SK-N-SH treated with all-trans-retinoic acid at 6 μM for 48 hours (cell line): ENCODE measurements at regions not wholly inside any gene's neighbourhood (a gene's known extent, or its start where the extent isn't known, plus 50 kb on each side); places are given as distances from the start of the nearest gene placed in this dataset.

Experiments
- ATAC-seq: fragments of 200-7000 bp; cut with Tn5 transposase; 3 replicates; pipeline ENCODE4 v1.9.1; 2020; ENCODE audit warnings: mild to moderate bottlenecking, moderate library complexity
- ARNTL ChIP-seq: fragments of 450-650 bp; formaldehyde crosslinking; IDR thresholded peaks from 2 replicates; pipeline ENCODE4 v1.5.0; 2020; ENCODE audit warnings: low read depth, mild to moderate bottlenecking, moderate library complexity, borderline replicate concordance
- CSDC2 ChIP-seq: fragments of 250-450 bp; sonication (Bioruptor Pico); IDR thresholded peaks from 2 replicates; pipeline ENCODE4 v1.5.0; 2020; ENCODE audit warnings: mild to moderate bottlenecking, moderate library complexity
- ESRRG ChIP-seq: fragments of 250-450 bp; sonication (Bioruptor Pico); IDR thresholded peaks from 2 replicates; pipeline ENCODE4 v1.6.1; 2021; ENCODE audit warnings: mild to moderate bottlenecking
- GLIS3 ChIP-seq: fragments of 250-450 bp; sonication (Bioruptor Pico); IDR thresholded peaks from 2 replicates; pipeline ENCODE4 v1.5.0; 2020; ENCODE audit warnings: mild to moderate bottlenecking, moderate library complexity
- ISL1 ChIP-seq: fragments of 250-450 bp; sonication (Bioruptor Pico); IDR thresholded peaks from 2 replicates; pipeline ENCODE4 v2.1.2; 2022; ENCODE audit warnings: mild to moderate bottlenecking, moderate library complexity
- OSR1 ChIP-seq: fragments of 250-450 bp; sonication (Bioruptor Pico); IDR thresholded peaks from 2 replicates; pipeline ENCODE4 v1.8.0; 2022; ENCODE audit warnings: moderate library complexity, mild to moderate bottlenecking, inconsistent platforms
- PPARA ChIP-seq: fragments of 250-450 bp; sonication (Bioruptor Pico); IDR thresholded peaks from 2 replicates; pipeline ENCODE4 v1.5.0; 2020; ENCODE audit warnings: mild to moderate bottlenecking, borderline replicate concordance
- TCF4 ChIP-seq: fragments of 250-450 bp; sonication (Bioruptor Pico); IDR thresholded peaks from 2 replicates; pipeline ENCODE4 v1.8.0; 2021; ENCODE audit warnings: mild to moderate bottlenecking, moderate library complexity, borderline replicate concordance
- TOX ChIP-seq: fragments of 250-450 bp; sonication (Bioruptor Pico); IDR thresholded peaks from 2 replicates; pipeline ENCODE4 v1.8.0; 2021; ENCODE audit warnings: mild to moderate bottlenecking, moderate library complexity, borderline replicate concordance
- ZC3H10 ChIP-seq: fragments of 250-450 bp; sonication (Bioruptor Pico); IDR thresholded peaks from 2 replicates; pipeline ENCODE4 v1.5.1; 2021; ENCODE audit warnings: mild to moderate bottlenecking, moderate library complexity
- ZFP3 ChIP-seq: fragments of 250-450 bp; sonication (Bioruptor Pico); IDR thresholded peaks from 2 replicates; pipeline ENCODE4 v1.5.0; 2020; ENCODE audit warnings: mild to moderate bottlenecking, moderate library complexity
- ZFP30 ChIP-seq: fragments of 450-650 bp; formaldehyde crosslinking; IDR thresholded peaks from 2 replicates; pipeline ENCODE4 v1.5.0; 2022; ENCODE audit warnings: mild to moderate bottlenecking, moderate library complexity
- ZNF565 ChIP-seq: fragments of 450-650 bp; formaldehyde crosslinking; conservative IDR thresholded peaks from 2 replicates; pipeline ENCODE4 v1.5.0; 2020; ENCODE audit warnings: low read depth, mild to moderate bottlenecking, moderate library complexity
- ZNF70 ChIP-seq: fragments of 450-650 bp; formaldehyde crosslinking; IDR thresholded peaks from 2 replicates; pipeline ENCODE4 v1.5.0; 2020; ENCODE audit warnings: mild to moderate bottlenecking, moderate library complexity
- ZNF8 ChIP-seq: fragments of 450-650 bp; formaldehyde crosslinking; IDR thresholded peaks from 2 replicates; pipeline ENCODE4 v1.5.0; 2020; ENCODE audit warnings: mild to moderate bottlenecking, moderate library complexity
- TF ChIP-seq, protein P1 (sequence below): fragments of 250-450 bp; sonication (Bioruptor Pico); IDR thresholded peaks from 2 replicates; pipeline ENCODE4 v1.5.1; 2020; ENCODE audit warnings: low read depth, mild to moderate bottlenecking, moderate library complexity
- TF ChIP-seq, protein P2 (sequence below): fragments of 250-450 bp; sonication (Bioruptor Pico); IDR thresholded peaks from 2 replicates; pipeline ENCODE4 v1.8.0; 2020; ENCODE audit warnings: mild to moderate bottlenecking, moderate library complexity, borderline replicate concordance
- TF ChIP-seq, protein P3 (sequence below): fragments of 250-450 bp; sonication (Bioruptor Pico); IDR thresholded peaks from 2 replicates; pipeline ENCODE4 v1.8.0; 2021; ENCODE audit warnings: low read depth, mild to moderate bottlenecking, moderate library complexity, borderline replicate concordance
- TF ChIP-seq, protein P4 (sequence below): fragments of 250-450 bp; sonication (Bioruptor Pico); IDR thresholded peaks from 2 replicates; pipeline ENCODE4 v1.5.0; 2020; ENCODE audit warnings: mild to moderate bottlenecking, moderate library complexity
- TF ChIP-seq, protein P5 (sequence below): fragments of 250-450 bp; sonication (Bioruptor Pico); IDR thresholded peaks from 2 replicates; pipeline ENCODE4 v1.5.1; 2021; ENCODE audit warnings: mild to moderate bottlenecking, moderate library complexity

DNA sequence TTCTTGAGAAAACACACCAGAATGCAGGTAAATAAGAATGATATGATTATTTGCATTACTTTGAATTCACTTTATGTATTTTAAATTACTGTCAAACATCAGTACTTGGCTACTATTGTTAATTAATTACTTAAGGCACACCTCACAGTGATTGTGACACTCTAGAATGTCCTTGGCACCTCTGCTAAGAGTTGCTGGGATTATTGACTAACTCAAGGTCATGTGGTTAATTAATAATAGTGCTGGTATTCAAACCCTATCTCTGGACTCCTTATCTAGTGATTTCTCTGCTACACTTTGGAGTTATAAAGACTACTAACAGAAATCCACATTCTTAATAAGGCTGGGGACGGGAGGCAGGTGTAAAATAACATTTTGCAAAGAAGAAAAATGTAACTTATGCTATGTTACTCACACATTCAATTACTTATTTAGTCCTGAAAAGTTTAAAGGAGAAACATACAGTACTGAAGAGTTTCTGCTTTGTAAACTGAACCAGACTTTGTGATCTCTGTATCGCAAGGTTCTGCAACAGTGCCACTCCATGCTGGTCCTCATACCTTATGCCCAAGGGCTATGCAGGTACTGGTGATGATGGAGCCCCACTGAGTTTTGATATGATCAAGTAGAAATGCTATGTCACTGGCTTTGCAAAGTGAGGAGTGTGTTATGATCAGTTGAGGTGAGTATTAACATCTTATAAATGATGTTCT is 242.7 kb downstream of the MID1IP1 start:
- TF ChIP-seq, protein P1, sequence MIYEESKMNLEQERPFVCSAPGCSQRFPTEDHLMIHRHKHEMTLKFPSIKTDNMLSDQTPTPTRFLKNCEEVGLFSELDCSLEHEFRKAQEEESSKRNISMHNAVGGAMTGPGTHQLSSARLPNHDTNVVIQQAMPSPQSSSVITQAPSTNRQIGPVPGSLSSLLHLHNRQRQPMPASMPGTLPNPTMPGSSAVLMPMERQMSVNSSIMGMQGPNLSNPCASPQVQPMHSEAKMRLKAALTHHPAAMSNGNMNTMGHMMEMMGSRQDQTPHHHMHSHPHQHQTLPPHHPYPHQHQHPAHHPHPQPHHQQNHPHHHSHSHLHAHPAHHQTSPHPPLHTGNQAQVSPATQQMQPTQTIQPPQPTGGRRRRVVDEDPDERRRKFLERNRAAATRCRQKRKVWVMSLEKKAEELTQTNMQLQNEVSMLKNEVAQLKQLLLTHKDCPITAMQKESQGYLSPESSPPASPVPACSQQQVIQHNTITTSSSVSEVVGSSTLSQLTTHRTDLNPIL (CRISPR knock-in tag) = no peak
- TF ChIP-seq, protein P2, sequence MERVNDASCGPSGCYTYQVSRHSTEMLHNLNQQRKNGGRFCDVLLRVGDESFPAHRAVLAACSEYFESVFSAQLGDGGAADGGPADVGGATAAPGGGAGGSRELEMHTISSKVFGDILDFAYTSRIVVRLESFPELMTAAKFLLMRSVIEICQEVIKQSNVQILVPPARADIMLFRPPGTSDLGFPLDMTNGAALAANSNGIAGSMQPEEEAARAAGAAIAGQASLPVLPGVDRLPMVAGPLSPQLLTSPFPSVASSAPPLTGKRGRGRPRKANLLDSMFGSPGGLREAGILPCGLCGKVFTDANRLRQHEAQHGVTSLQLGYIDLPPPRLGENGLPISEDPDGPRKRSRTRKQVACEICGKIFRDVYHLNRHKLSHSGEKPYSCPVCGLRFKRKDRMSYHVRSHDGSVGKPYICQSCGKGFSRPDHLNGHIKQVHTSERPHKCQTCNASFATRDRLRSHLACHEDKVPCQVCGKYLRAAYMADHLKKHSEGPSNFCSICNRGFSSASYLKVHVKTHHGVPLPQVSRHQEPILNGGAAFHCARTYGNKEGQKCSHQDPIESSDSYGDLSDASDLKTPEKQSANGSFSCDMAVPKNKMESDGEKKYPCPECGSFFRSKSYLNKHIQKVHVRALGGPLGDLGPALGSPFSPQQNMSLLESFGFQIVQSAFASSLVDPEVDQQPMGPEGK (CRISPR knock-in tag) = no peak
- TF ChIP-seq TOX (no peak), ESRRG (CRISPR knock-in tag) (no peak), TCF4 (CRISPR knock-in tag) (no peak), GLIS3 (CRISPR knock-in tag) (no peak), PPARA (CRISPR knock-in tag) (no peak), ZNF8 (no peak), ZNF565 (CRISPR knock-in tag) (no peak), OSR1 (CRISPR knock-in tag) (no peak), ZFP30 (CRISPR knock-in tag) (no peak), ZNF70 (CRISPR knock-in tag) (no peak)
- no peak for ATAC-seq

DNA sequence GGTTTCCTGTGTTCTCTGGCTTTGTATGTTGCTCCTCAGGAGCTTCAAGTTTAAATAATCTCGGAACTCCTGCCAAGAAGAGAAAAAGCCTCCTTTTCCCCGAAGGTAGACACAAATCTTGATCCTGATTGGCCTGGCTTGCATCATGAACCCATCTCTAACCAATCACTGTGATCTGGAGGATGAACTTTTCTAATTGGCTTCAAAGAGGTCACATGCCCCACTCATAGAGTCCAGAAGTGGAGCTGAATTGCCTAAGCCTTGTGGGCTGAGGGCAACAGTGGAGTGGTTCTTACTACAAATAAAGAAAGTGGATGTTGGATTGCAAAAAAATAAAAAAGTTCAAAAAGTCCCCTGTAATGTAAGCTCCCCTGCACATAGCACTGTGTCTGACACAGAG is 245.9 kb downstream of the MID1IP1 start:
- TF ChIP-seq ESRRG (CRISPR knock-in tag) (no peak), ZC3H10 (CRISPR knock-in tag) (no peak), ZNF8 (no peak), ZNF70 (CRISPR knock-in tag) (no peak), ZFP30 (CRISPR knock-in tag) (no peak), ISL1 (CRISPR knock-in tag) (no peak), CSDC2 (CRISPR knock-in tag) (no peak), PPARA (CRISPR knock-in tag) (no peak), ARNTL (no peak), TOX (no peak), ZFP3 (CRISPR knock-in tag) (no peak), TCF4 (CRISPR knock-in tag) (no peak), GLIS3 (CRISPR knock-in tag) (no peak)
- TF ChIP-seq, protein P3, sequence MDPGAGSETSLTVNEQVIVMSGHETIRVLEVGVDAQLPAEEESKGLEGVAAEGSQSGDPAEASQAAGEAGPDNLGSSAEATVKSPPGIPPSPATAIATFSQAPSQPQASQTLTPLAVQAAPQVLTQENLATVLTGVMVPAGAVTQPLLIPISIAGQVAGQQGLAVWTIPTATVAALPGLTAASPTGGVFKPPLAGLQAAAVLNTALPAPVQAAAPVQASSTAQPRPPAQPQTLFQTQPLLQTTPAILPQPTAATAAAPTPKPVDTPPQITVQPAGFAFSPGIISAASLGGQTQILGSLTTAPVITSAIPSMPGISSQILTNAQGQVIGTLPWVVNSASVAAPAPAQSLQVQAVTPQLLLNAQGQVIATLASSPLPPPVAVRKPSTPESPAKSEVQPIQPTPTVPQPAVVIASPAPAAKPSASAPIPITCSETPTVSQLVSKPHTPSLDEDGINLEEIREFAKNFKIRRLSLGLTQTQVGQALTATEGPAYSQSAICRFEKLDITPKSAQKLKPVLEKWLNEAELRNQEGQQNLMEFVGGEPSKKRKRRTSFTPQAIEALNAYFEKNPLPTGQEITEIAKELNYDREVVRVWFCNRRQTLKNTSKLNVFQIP (CRISPR knock-in tag) = no peak
- TF ChIP-seq, protein P4, sequence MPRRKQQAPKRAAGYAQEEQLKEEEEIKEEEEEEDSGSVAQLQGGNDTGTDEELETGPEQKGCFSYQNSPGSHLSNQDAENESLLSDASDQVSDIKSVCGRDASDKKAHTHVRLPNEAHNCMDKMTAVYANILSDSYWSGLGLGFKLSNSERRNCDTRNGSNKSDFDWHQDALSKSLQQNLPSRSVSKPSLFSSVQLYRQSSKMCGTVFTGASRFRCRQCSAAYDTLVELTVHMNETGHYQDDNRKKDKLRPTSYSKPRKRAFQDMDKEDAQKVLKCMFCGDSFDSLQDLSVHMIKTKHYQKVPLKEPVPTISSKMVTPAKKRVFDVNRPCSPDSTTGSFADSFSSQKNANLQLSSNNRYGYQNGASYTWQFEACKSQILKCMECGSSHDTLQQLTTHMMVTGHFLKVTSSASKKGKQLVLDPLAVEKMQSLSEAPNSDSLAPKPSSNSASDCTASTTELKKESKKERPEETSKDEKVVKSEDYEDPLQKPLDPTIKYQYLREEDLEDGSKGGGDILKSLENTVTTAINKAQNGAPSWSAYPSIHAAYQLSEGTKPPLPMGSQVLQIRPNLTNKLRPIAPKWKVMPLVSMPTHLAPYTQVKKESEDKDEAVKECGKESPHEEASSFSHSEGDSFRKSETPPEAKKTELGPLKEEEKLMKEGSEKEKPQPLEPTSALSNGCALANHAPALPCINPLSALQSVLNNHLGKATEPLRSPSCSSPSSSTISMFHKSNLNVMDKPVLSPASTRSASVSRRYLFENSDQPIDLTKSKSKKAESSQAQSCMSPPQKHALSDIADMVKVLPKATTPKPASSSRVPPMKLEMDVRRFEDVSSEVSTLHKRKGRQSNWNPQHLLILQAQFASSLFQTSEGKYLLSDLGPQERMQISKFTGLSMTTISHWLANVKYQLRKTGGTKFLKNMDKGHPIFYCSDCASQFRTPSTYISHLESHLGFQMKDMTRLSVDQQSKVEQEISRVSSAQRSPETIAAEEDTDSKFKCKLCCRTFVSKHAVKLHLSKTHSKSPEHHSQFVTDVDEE (CRISPR knock-in tag) = no peak
- TF ChIP-seq, protein P5, sequence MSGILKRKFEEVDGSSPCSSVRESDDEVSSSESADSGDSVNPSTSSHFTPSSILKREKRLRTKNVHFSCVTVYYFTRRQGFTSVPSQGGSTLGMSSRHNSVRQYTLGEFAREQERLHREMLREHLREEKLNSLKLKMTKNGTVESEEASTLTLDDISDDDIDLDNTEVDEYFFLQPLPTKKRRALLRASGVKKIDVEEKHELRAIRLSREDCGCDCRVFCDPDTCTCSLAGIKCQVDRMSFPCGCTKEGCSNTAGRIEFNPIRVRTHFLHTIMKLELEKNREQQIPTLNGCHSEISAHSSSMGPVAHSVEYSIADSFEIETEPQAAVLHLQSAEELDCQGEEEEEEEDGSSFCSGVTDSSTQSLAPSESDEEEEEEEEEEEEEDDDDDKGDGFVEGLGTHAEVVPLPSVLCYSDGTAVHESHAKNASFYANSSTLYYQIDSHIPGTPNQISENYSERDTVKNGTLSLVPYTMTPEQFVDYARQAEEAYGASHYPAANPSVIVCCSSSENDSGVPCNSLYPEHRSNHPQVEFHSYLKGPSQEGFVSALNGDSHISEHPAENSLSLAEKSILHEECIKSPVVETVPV (CRISPR knock-in tag) = no peak
- TF ChIP-seq, protein P1 (CRISPR knock-in tag) = no peak
- TF ChIP-seq, all 23 proteins: peak for 0
- no peak for ATAC-seq
